ENCODE measurements at regions not wholly inside any gene's neighbourhood (a gene's known extent, or its start where the extent isn't known, plus 50 kb on each side); places are given as distances from the start of the nearest gene placed in this dataset.
"Not testable (repeated sequence)": the region's sequence is repeated elsewhere in the genome, so short reads cannot be mapped to it uniquely, and the experiment has no call there.

DNA sequence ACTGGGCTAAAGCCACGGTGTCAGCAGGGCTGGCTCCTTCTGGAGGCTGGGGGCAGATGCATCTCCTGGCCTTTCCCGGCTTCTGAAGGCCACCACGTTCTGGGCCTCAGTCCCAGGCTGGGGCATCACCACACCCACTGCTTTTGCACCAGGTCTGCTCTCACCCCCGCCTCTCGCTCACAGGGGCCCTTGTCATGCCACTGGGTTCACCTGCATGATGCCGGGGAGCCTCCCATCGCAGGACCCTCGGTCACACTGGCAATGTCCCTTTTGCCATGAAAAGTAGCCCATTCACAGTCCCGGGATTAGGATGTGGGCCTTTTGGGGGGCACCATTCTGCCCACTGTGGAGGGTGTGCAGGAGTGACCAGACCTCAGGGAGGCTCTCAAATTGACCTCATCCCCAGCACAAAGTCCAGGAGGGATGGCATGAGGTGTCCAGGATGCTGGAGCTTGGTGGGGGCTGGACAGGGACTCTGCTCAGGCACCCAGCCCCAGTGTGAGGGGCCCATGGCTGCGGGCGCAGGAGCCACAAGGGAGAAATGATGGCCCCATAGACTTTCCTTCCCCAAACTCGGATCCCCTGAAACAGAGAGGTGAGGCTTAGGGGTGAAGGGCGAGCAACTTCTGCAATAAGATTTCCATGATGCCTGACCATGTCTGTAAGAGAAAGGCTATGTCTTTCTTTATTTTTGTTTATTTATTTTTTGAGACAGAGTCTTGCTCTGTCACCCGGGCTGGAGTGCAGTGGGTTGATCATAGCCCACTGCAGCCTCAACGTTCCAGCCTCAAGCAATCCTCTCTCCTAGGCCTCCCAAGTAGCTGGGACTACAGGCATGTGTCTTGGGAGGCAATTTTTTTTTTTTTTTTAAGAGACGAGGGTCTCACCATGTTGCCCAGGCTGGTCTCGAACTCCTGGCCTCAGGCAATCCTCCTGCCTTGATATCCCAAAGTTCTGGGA is 189.1 kb downstream of the GOLGA6L6 start:
- Histone ChIP-seq H3K36me3 (ENCODE audit: control insufficient read depth, insufficient read depth, low read length) (no peaks in the 10 kb centered on the region), H3K27me3 (ENCODE audit: control insufficient read depth, insufficient read depth, low read length) (no peaks in the 10 kb centered on the region), H3K9ac (ENCODE audit: low read length) (no peak overlapping the region), H3K4me3 (ENCODE audit: low read length) (no peak overlapping the region), H3K4me1 (ENCODE audit: control insufficient read depth, insufficient read depth, low read length) (no peaks in the 10 kb centered on the region), H3K9me3 (ENCODE audit: control insufficient read depth, low read length) (peaks cover 5% of the 10 kb centered on the region)

- Histone ChIP-seq H3K4me3 (ENCODE audit: low read length) (no peak overlapping the region), H3K27me3 (ENCODE audit: control insufficient read depth, insufficient read depth, low read length) (no peaks in the 10 kb centered on the region), H3K4me1 (ENCODE audit: control insufficient read depth, insufficient read depth, low read length) (no peaks in the 10 kb centered on the region), H3K9me3 (ENCODE audit: control insufficient read depth, low read length) (peaks cover 5% of the 10 kb centered on the region), H3K36me3 (ENCODE audit: control insufficient read depth, insufficient read depth, low read length) (no peaks in the 10 kb centered on the region), H3K9ac (ENCODE audit: low read length) (no peak overlapping the region)
Observed at GRCh38 chr15:20351448-20351971, 190.1 kb downstream of the GOLGA6L6 start.

DNA sequence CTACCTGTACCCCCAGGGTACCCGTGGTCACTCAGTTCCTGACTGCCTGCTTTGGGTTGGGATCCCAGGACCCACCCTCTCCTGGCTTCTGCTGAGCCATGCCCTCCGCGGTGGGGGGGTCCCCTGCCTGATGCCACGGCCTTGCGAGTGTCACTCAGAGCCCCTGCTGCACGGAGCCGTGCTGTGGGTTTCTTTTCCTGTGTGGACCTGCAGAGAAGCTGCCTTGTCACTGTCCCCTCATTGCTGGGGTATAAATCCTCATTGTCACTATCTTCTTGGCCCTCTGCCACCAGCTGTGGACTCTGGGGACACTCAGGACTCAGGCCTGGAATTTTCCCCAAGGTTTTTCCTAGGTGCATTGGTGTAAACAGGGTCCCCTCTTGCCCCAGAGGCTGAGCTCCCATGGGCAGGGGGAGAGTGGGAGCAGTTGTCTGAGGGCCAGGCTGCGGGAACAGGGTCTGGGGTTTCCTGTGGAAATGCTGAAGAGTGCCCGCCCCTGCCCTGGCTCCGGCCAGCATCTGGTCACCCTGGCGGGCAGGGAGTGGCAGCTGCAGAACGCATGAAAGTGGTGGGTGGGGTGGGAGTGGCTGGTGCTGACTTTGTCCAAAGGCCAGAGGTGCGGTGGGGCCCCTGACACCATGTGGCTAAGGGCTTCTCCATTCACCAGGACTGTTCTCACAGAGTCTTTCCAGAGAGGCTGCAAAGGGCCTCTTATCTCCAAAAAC is 191.7 kb downstream of the GOLGA6L6 start:
- no peak overlapping the region for H3K9ac ChIP-seq (ENCODE audit: low read length)
- H3K4me1 ChIP-seq (ENCODE audit: control insufficient read depth, insufficient read depth, low read length) = no peaks in the 10 kb centered on the region
- no peak overlapping the region for H3K4me3 ChIP-seq (ENCODE audit: low read length)
- H3K9me3 ChIP-seq (ENCODE audit: control insufficient read depth, low read length) = peaks cover 5% of the 10 kb centered on the region
- H3K36me3 ChIP-seq (ENCODE audit: control insufficient read depth, insufficient read depth, low read length) = no peaks in the 10 kb centered on the region
- H3K27me3 ChIP-seq (ENCODE audit: control insufficient read depth, insufficient read depth, low read length) = no peaks in the 10 kb centered on the region

- no peak overlapping the region for H3K9ac ChIP-seq (ENCODE audit: low read length)
- peaks cover 8% of the 10 kb centered on the region for H3K9me3 ChIP-seq (ENCODE audit: control insufficient read depth, low read length)
- H3K36me3 ChIP-seq (ENCODE audit: control insufficient read depth, insufficient read depth, low read length) = no peaks in the 10 kb centered on the region
- H3K4me3 ChIP-seq (ENCODE audit: low read length) = no peak overlapping the region
- no peaks in the 10 kb centered on the region for H3K4me1 ChIP-seq (ENCODE audit: control insufficient read depth, insufficient read depth, low read length)
- no peaks in the 10 kb centered on the region for H3K27me3 ChIP-seq (ENCODE audit: control insufficient read depth, insufficient read depth, low read length)
Observed at GRCh38 chr15:20348900-20349773, 192.5 kb downstream of the GOLGA6L6 start.

- H3K9ac ChIP-seq (ENCODE audit: low read length) = no peak overlapping the region
- H3K36me3 ChIP-seq (ENCODE audit: control insufficient read depth, insufficient read depth, low read length) = no peaks in the 10 kb centered on the region
- peaks cover 10% of the 10 kb centered on the region for H3K9me3 ChIP-seq (ENCODE audit: control insufficient read depth, low read length)
- no peaks in the 10 kb centered on the region for H3K4me1 ChIP-seq (ENCODE audit: control insufficient read depth, insufficient read depth, low read length)
- no peak overlapping the region for H3K4me3 ChIP-seq (ENCODE audit: low read length)
- no peaks in the 10 kb centered on the region for H3K27me3 ChIP-seq (ENCODE audit: control insufficient read depth, insufficient read depth, low read length)
Observed at GRCh38 chr15:20348291-20348899, 193.2 kb downstream of the GOLGA6L6 start.

DNA sequence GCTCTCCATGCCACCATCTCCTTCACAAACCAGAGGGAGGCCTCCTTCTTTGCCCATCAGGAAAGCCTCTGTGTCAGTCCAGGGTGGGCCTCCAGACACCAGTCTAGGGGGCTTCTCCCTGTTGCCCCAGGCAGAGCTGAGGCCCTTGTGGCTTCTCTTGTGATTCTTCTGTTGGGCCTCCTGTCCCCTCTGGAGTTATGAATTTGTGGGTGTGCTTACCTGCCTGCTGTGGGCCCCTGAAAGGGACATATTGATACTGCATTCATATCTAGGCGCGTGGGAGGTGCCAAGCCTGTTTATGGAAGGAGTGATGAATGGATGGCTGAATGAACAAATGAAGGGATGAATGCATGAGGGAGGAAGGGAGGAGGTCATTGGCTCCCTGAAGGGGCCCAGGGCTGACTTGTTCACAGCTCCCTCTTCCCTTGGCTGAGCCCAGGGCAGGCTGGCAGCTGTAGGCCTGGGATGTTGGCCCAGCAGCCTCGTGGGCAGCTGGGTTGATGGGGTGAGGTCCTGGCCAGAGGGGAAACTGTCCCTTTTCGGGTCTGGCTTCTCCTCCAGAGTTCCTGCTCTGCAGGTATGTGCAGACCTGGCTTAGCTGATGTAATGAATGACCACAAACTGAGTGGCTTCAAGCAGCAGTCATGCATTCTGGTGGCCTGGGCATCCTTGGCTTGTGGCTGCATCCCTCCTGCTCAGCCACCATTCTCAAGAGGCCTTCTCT is 195.4 kb downstream of the GOLGA6L6 start:
- no peaks in the 10 kb centered on the region for H3K4me1 ChIP-seq (ENCODE audit: control insufficient read depth, insufficient read depth, low read length)
- no peaks in the 10 kb centered on the region for H3K36me3 ChIP-seq (ENCODE audit: control insufficient read depth, insufficient read depth, low read length)
- H3K27me3 ChIP-seq (ENCODE audit: control insufficient read depth, insufficient read depth, low read length) = no peaks in the 10 kb centered on the region
- peaks cover 17% of the 10 kb centered on the region for H3K9me3 ChIP-seq (ENCODE audit: control insufficient read depth, low read length)
- H3K9ac ChIP-seq (ENCODE audit: low read length) = no peak overlapping the region
- no peak overlapping the region for H3K4me3 ChIP-seq (ENCODE audit: low read length)

DNA sequence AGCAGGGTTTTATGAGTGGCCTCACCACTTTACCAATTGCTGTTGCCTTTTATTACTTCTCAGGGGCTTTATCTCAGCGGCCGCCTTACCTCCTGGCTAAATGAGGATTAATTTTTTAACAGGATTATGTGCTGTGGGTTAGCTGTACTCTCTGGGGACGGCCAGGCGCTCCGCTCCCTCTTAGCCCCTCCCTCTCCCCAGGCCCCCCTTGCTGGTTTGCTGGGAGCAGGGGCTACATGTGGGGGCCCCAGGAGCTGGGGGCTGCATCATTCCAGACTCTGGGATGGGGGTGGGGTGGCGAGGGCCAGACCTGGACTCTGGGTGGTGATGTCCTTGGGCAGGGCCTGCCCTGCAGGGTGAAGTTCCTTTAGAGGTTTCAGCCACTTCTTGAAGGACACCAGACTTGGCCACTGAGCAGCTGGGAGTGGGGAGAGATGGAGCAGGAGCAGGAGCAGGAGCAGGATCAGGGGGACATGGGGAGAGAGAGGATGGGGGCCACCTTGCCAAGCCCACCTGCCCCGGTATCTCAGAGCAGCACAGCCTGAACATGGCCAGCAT is 196.1 kb downstream of the GOLGA6L6 start:
- H3K9ac ChIP-seq (ENCODE audit: low read length) = no peak overlapping the region
- H3K4me3 ChIP-seq (ENCODE audit: low read length) = no peak overlapping the region
- no peaks in the 10 kb centered on the region for H3K27me3 ChIP-seq (ENCODE audit: control insufficient read depth, insufficient read depth, low read length)
- no peaks in the 10 kb centered on the region for H3K4me1 ChIP-seq (ENCODE audit: control insufficient read depth, insufficient read depth, low read length)
- peaks cover 24% of the 10 kb centered on the region for H3K9me3 ChIP-seq (ENCODE audit: control insufficient read depth, low read length)
- H3K36me3 ChIP-seq (ENCODE audit: control insufficient read depth, insufficient read depth, low read length) = no peaks in the 10 kb centered on the region

DNA sequence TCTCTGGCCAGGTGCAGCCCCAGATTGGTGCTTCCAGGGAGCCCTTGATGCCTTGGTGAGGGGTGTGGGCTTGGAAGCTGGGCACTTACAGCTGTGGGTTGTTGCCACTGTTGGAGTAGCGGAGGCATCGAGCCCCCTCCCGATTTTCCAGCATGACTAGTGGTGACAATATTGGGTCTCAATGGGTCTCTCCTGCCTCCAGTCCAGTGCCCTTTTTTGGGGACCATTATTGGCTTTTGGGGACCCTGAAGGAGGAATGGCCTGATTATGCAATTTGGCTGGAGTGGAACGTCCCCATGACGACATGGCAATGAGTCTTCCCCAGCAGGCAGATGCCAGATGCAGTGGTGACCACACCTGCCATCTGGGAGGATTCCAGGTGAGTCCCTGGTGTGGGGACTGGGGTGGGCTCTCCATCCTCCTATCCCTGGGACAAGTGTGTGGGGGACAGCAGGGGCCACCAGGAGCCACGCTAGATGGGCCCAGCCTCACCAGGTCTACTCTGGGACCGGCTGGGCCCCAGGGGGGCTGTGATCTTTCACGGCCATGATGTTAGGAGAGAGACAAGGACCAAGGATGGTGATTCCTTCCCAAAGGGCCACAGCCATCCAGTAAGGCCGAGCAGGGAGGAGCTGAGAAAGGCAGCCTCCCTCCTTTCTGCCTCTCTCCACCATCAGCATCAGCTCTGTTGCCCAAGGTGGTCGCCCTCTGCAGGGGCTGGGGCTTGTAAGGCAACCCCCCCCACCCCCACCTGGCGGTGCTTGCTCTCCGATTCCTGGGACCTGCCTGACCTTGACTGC is 196.8 kb downstream of the GOLGA6L6 start:
- Histone ChIP-seq H3K36me3 (ENCODE audit: control insufficient read depth, insufficient read depth, low read length) (no peaks in the 10 kb centered on the region), H3K9me3 (ENCODE audit: control insufficient read depth, low read length) (peaks cover 27% of the 10 kb centered on the region), H3K4me3 (ENCODE audit: low read length) (no peak overlapping the region), H3K27me3 (ENCODE audit: control insufficient read depth, insufficient read depth, low read length) (no peaks in the 10 kb centered on the region), H3K4me1 (ENCODE audit: control insufficient read depth, insufficient read depth, low read length) (no peaks in the 10 kb centered on the region), H3K9ac (ENCODE audit: low read length) (no peak overlapping the region)

GRCh38 chr15:20343395-20344211 is 198.0 kb downstream of the GOLGA6L6 start:
- H3K27me3 ChIP-seq (ENCODE audit: control insufficient read depth, insufficient read depth, low read length); H3K4me1 ChIP-seq (ENCODE audit: control insufficient read depth, insufficient read depth, low read length); H3K36me3 ChIP-seq (ENCODE audit: control insufficient read depth, insufficient read depth, low read length); H3K4me3 ChIP-seq (ENCODE audit: low read length); H3K9ac ChIP-seq (ENCODE audit: low read length): not testable (repeated sequence)
- peaks cover 23% of the 10 kb centered on the region for H3K9me3 ChIP-seq (ENCODE audit: control insufficient read depth, low read length)
